Uterus (tissue), 3 donors: ENCODE measurements at regions not wholly inside any gene's neighbourhood (a gene's known extent, or its start where the extent isn't known, plus 50 kb on each side); places are given as distances from the start of the nearest gene placed in this dataset.

ENCODE experiments used
- DNase-seq, 2 donors: peaks; one replicate each; pipeline ENCODE4 v3.0.0-alpha.2; 2019 to 2020
- H3K27ac ChIP-seq, 2 donors: fragments of 200-600 bp; sonication (generic); 1 replicate in 1 of 2; 2 replicates in 1 of 2; pipeline ENCODE4 v1.5.1; 2016 to 2018
- H3K27me3 ChIP-seq, 2 donors: fragments of 200-600 bp; sonication (generic); one replicate each; pipeline ENCODE4 v1.5.1; 2018 to 2019; ENCODE audit warnings: control low read depth in 1 of 2
- H3K36me3 ChIP-seq, 2 donors: fragments of 200-600 bp; sonication (generic); one replicate each; pipeline ENCODE4 v1.5.1; 2019; ENCODE audit warnings: control low read depth in 1 of 2
- H3K4me1 ChIP-seq, 2 donors: fragments of 200-600 bp; sonication (generic); one replicate each; pipeline ENCODE4 v1.5.1; 2018 to 2019; ENCODE audit warnings: control low read depth in 1 of 2
- H3K4me3 ChIP-seq, 2 donors: fragments of 200-600 bp; sonication (generic); 1 replicate in 1 of 2; 2 replicates in 1 of 2; pipeline ENCODE4 v1.5.1; 2018 to 2019; ENCODE audit warnings: mild to moderate bottlenecking in 1 of 2
- H3K9me3 ChIP-seq, 2 donors: fragments of 200-600 bp; sonication (generic); one replicate each; pipeline ENCODE4 v1.5.1; 2019; ENCODE audit warnings: control low read depth in 1 of 2
- CTCF ChIP-seq, 4 experiments: fragments of 200-600 bp in 2 of 4; fragments of 450-650 bp in 2 of 4; sonication (generic) in 2 of 4; IDR thresholded peaks; one replicate each; pipeline ENCODE4 v1.5.1; 2016 to 2019; ENCODE audit warnings: antibody characterized with exemption in 4 of 4, mild to moderate bottlenecking in 2 of 4, moderate library complexity in 1 of 4
- POLR2A ChIP-seq, 2 donors: fragments of 450-650 bp; IDR thresholded peaks; one replicate each; pipeline ENCODE4 v1.6.1; 2016; ENCODE audit warnings: antibody characterized with exemption in 2 of 2, mild to moderate bottlenecking in 1 of 2, moderate library complexity in 1 of 2
- intact Hi-C: fragments of 100-400 bp; cut with DNase I; formaldehyde crosslinking; loops from one replicate; pipeline ENCODE4 v1.15.1; 2023; ENCODE audit warnings: low total_unique reads
- donor health status: DM: yes; HTN: yes; CAD: no.

GRCh38 chr11:29959488-29959887 lies 57.3 kb downstream of the KCNA4 start:
- Histone ChIP-seq H3K27ac (no peak overlapping the region), H3K4me3 (no peak overlapping the region), H3K4me1 (no peaks in the 10 kb centered on the region), H3K27me3 (no peaks in the 10 kb centered on the region), H3K9me3 (no peaks in the 10 kb centered on the region), H3K36me3 (no peaks in the 10 kb centered on the region)
- intact Hi-C loops, result no loop called here
- DNase-seq, result no peak
- TF ChIP-seq POLR2A (IDR thresholded peaks at IDR 0.05), result no peak
- TF ChIP-seq CTCF (IDR thresholded peaks at IDR 0.05), result no peak

- H3K27ac ChIP-seq, result no peak overlapping the region
- no peaks in the 10 kb centered on the region for H3K9me3 ChIP-seq
- intact Hi-C loops, result no loop called here
- no peaks in the 10 kb centered on the region for H3K27me3 ChIP-seq
- H3K36me3 ChIP-seq, result no peaks in the 10 kb centered on the region
- no peak for DNase-seq
- H3K4me1 ChIP-seq, result no peaks in the 10 kb centered on the region
- H3K4me3 ChIP-seq, result no peak overlapping the region
- TF ChIP-seq CTCF (IDR thresholded peaks at IDR 0.05) (no peak), POLR2A (IDR thresholded peaks at IDR 0.05) (no peak)
These were observed 59.4 kb downstream of the KCNA4 start for GRCh38 chr11:29957431-29957830.

- no peak for DNase-seq
- H3K27ac ChIP-seq, result no peak overlapping the region
- H3K36me3 ChIP-seq, result no peaks in the 10 kb centered on the region
- H3K4me1 ChIP-seq, result no peaks in the 10 kb centered on the region
- intact Hi-C loops, result no loop called here
- no peaks in the 10 kb centered on the region for H3K27me3 ChIP-seq
- TF ChIP-seq CTCF (IDR thresholded peaks at IDR 0.05), result no peak
- no peak for TF ChIP-seq POLR2A (IDR thresholded peaks at IDR 0.05)
- H3K9me3 ChIP-seq, result no peaks in the 10 kb centered on the region
- no peak overlapping the region for H3K4me3 ChIP-seq
These were observed 60.7 kb downstream of the KCNA4 start for GRCh38 chr11:29956076-29956556.

- Histone ChIP-seq H3K27me3 (no peaks in the 10 kb centered on the region), H3K9me3 (no peaks in the 10 kb centered on the region), H3K4me3 (no peak overlapping the region), H3K36me3 (no peaks in the 10 kb centered on the region), H3K4me1 (no peaks in the 10 kb centered on the region), H3K27ac (no peak overlapping the region)
- intact Hi-C loops, result no loop called here
- TF ChIP-seq CTCF (IDR thresholded peaks at IDR 0.05), result no peak
- no peak for TF ChIP-seq POLR2A (IDR thresholded peaks at IDR 0.05)
- no peak for DNase-seq
These were observed 73.5 kb downstream of the KCNA4 start for GRCh38 chr11:29943347-29943746.

GRCh38 chr11:29937526-29937925 lies 79.3 kb downstream of the KCNA4 start:
- Histone ChIP-seq H3K27me3 (no peaks in the 10 kb centered on the region), H3K4me1 (no peaks in the 10 kb centered on the region), H3K4me3 (no peak overlapping the region), H3K9me3 (no peaks in the 10 kb centered on the region), H3K36me3 (no peaks in the 10 kb centered on the region), H3K27ac (no peak overlapping the region)
- DNase-seq, result no peak
- TF ChIP-seq POLR2A (IDR thresholded peaks at IDR 0.05) (no peak), CTCF (IDR thresholded peaks at IDR 0.05) (no peak)
- intact Hi-C loops, result no loop called here
